Frontal cortex (tissue), 3 donors: ENCODE measurements at regions not wholly inside any gene's neighbourhood (a gene's known extent, or its start where the extent isn't known, plus 50 kb on each side); places are given as distances from the start of the nearest gene placed in this dataset.
"Not testable (repeated sequence)": the region's sequence is repeated elsewhere in the genome, so short reads cannot be mapped to it uniquely, and the experiment has no call there.

Experiments
- DNase-seq, 2 donors: peaks; one replicate each; pipeline ENCODE4 v3.0.0; 2012; ENCODE audit warnings: low spot score in 2 of 2
- FAIRE-seq: peaks from 2 replicates; lab custom pipeline; 2012; peaks lifted over from hg19 to GRCh38; lab: Jason Lieb, UNC
- donor health status: control.
- donor health status: control.
- donor health status: control.

- FAIRE-seq, result no peak
- DNase-seq, result no peak
Measured at GRCh38 chr5:60149081-60149480, 255.6 kb upstream of the PDE4D start.

- DNase-seq, result no peak
- no peak for FAIRE-seq
Measured at GRCh38 chr5:60148366-60148765, 254.8 kb upstream of the PDE4D start.

GRCh38 chr5:60147791-60148190, 254.3 kb upstream of the PDE4D start:
- DNase-seq (no peak), FAIRE-seq (no peak)

- no peak for DNase-seq
Measured at GRCh38 chr5:60143942-60144549, 250.5 kb upstream of the PDE4D start.

GRCh38 chr5:60141119-60141518, 247.6 kb upstream of the PDE4D start:
- FAIRE-seq, result no peak

More at GRCh38 chr5:60143942-60144549, 250.5 kb upstream of the PDE4D start:
- no peak for FAIRE-seq

GRCh38 chr5:60136841-60137240, 243.3 kb upstream of the PDE4D start:
- DNase-seq (no peak), FAIRE-seq (no peak)

More at GRCh38 chr5:60141119-60141518, 247.6 kb upstream of the PDE4D start:
- no peak for DNase-seq

- DNase-seq (no peak), FAIRE-seq (no peak)
Measured at GRCh38 chr5:60131504-60131903, 238.0 kb upstream of the PDE4D start.

GRCh38 chr5:60125636-60126035, 232.1 kb upstream of the PDE4D start:
- DNase-seq, result no peak
- FAIRE-seq, result no peak

GRCh38 chr5:60102961-60103693, 209.6 kb upstream of the PDE4D start:
- FAIRE-seq (no peak), DNase-seq (no peak)

GRCh38 chr5:60101573-60101972, 208.0 kb upstream of the PDE4D start:
- DNase-seq (no peak), FAIRE-seq (no peak)

- DNase-seq (no peak), FAIRE-seq (no peak)
Measured at GRCh38 chr5:60092671-60093422, 199.3 kb upstream of the PDE4D start.

GRCh38 chr5:60086583-60086982, 193.1 kb upstream of the PDE4D start:
- DNase-seq, result no peak
- FAIRE-seq, result no peak

GRCh38 chr5:60084226-60084625, 190.7 kb upstream of the PDE4D start:
- DNase-seq (no peak), FAIRE-seq (no peak)

GRCh38 chr5:60077292-60077691, 183.8 kb upstream of the PDE4D start:
- no peak for FAIRE-seq
- no peak for DNase-seq

- DNase-seq (no peak), FAIRE-seq (no peak)
Measured at GRCh38 chr5:60076746-60077145, 183.2 kb upstream of the PDE4D start.

- FAIRE-seq (no peak), DNase-seq (no peak)
Measured at GRCh38 chr5:60066502-60066901, 173.0 kb upstream of the PDE4D start.

- FAIRE-seq, result no peak
Measured at GRCh38 chr5:60060389-60060788, 166.9 kb upstream of the PDE4D start.

GRCh38 chr5:60056191-60056590, 162.7 kb upstream of the PDE4D start:
- no peak for FAIRE-seq
- no peak for DNase-seq

More at GRCh38 chr5:60060389-60060788, 166.9 kb upstream of the PDE4D start:
- no peak for DNase-seq

GRCh38 chr5:60055168-60055567, 161.6 kb upstream of the PDE4D start:
- DNase-seq (no peak), FAIRE-seq (no peak)

GRCh38 chr5:60041996-60042664, 148.6 kb upstream of the PDE4D start:
- not testable (repeated sequence) for DNase-seq, FAIRE-seq
